ENCODE measurements at regions not wholly inside any gene's neighbourhood (a gene's known extent, or its start where the extent isn't known, plus 50 kb on each side); places are given as distances from the start of the nearest gene placed in this dataset.

DNA sequence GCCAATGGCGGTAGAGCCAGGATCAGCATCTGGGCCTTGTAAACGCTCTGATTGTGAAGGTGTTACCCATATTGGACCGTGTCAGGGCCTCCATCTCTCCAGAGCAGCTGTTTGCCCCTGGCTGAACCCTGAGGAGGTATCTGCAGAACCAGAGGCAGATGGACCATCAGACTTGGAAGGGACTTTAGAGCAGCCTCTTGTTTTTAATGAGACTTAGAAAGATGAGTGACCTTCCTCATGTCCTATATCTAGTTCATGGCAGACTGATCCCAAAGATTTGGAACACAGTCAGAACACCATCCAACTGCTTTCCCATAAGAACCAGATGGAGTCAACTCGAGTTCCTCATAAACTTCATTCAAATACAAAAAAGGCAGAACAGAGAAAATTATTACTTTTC lies 135.1 kb upstream of the MSX1 start:
- TF ChIP-seq, protein P1, sequence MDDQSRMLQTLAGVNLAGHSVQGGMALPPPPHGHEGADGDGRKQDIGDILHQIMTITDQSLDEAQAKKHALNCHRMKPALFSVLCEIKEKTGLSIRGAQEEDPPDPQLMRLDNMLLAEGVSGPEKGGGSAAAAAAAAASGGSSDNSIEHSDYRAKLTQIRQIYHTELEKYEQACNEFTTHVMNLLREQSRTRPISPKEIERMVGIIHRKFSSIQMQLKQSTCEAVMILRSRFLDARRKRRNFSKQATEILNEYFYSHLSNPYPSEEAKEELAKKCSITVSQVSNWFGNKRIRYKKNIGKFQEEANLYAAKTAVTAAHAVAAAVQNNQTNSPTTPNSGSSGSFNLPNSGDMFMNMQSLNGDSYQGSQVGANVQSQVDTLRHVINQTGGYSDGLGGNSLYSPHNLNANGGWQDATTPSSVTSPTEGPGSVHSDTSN (IDR thresholded peaks at IDR 0.05) = no peak
- TF ChIP-seq TAF1 (IDR thresholded peaks at IDR 0.05; ENCODE audit: borderline replicate concordance, low read depth, low read length) = no peak

All from SK-N-SH (cell line).